IMR-90 (cell line): ENCODE measurements at regions not wholly inside any gene's neighbourhood (a gene's known extent, or its start where the extent isn't known, plus 50 kb on each side); places are given as distances from the start of the nearest gene placed in this dataset. TPM values are rescaled to one million over a fixed set of nuclear protein-coding genes. Genes with fewer than 3 reads are reported as not detected.

Source experiments
- microRNA-seq, 2 experiments: library from miRNA; stranded (forward) in 1 of 2; unstranded in 1 of 2; fragments of 10-50 nt in 1 of 2; fragments of <30 nt in 1 of 2; gene quantifications in 1 of 2; microRNA quantifications in 1 of 2; one replicate each; pipeline versions ENCODE3 to v1.1.0; 2013 to 2020; ENCODE audit not compliant: insufficient read depth in 1 of 2, insufficient read length in 1 of 2, unreplicated experiment in 1 of 2
- small RNA-seq, 5 experiments: library from RNA; depleted of rRNA; stranded (forward); fragments of <200 nt; gene quantifications; one replicate each; pipeline ENCODE3, GENCODE V24; 2012

Small RNA genes lying in the stretch of these regions (microRNA-seq; reads per million reads assigned to microRNA genes)
- not detected for gene AC084373.1 (ENCODE audit: insufficient read depth, insufficient read length)

Small RNA genes lying in the stretch of these regions (small RNA-seq; reads per million reads assigned to genes)
- gene AC084373.1: 0 reads per million in 5 experiments
